K562 (cell line): ENCODE measurements at regions not wholly inside any gene's neighbourhood (a gene's known extent, or its start where the extent isn't known, plus 50 kb on each side); places are given as distances from the start of the nearest gene placed in this dataset.

Source experiments
- AFF4 ChIP-seq: sonication (generic); formaldehyde crosslinking; IDR thresholded peaks from 2 replicates; pipeline ENCODE4 v1.8.0; 2023; ENCODE audit warnings: mild to moderate bottlenecking, missing genetic modification reagents
- C11orf30 ChIP-seq: fragments of 450-650 bp; IDR thresholded peaks from 2 replicates; pipeline ENCODE4 v1.6.1; 2016; ENCODE audit warnings: low read depth, mild to moderate bottlenecking
- CREB3 ChIP-seq: fragments of 450-650 bp; conservative IDR thresholded peaks from 2 replicates; pipeline ENCODE4 v1.6.1; 2016; ENCODE audit warnings: missing genetic modification characterization, low read depth, mild to moderate bottlenecking, missing compliant biosample characterization, moderate library complexity
- CREM ChIP-seq: IDR thresholded peaks from 2 replicates; pipeline ENCODE4 v1.6.1; 2014; ENCODE audit warnings: antibody characterized with exemption, low read depth
- EP400 ChIP-seq: fragments of 450-650 bp; IDR thresholded peaks from 2 replicates; pipeline ENCODE4 v1.6.1; 2017; ENCODE audit warnings: antibody characterized with exemption, mild to moderate bottlenecking, moderate library complexity
- ETV6 ChIP-seq, 3 experiments: fragments of 150-350 bp in 1 of 3; sonication (generic) in 1 of 3; formaldehyde crosslinking in 1 of 3; IDR thresholded peaks; 2 replicates each; pipeline versions ENCODE4 v1.6.1 to v1.8.0; 2014 to 2022; ENCODE audit warnings: borderline replicate concordance in 2 of 3, low read depth in 2 of 3, antibody characterized with exemption in 1 of 3, low read length in 1 of 3, mild to moderate bottlenecking in 1 of 3, missing genetic modification reagents in 1 of 3
- HMG20B ChIP-seq: fragments of 250-450 bp; sonication (Bioruptor Pico); IDR thresholded peaks from 2 replicates; pipeline ENCODE4 v1.5.0; 2021; ENCODE audit warnings: mild to moderate bottlenecking
- LEF1 ChIP-seq: fragments of 450-650 bp; IDR thresholded peaks from 2 replicates; pipeline ENCODE4 v1.6.1; 2016; ENCODE audit warnings: mild to moderate bottlenecking
- NR1H2 ChIP-seq: sonication (generic); formaldehyde crosslinking; IDR thresholded peaks from 2 replicates; pipeline ENCODE4 v1.4.0; 2020; ENCODE audit warnings: mild to moderate bottlenecking, missing genetic modification reagents
- PKNOX1 ChIP-seq: fragments of 450-650 bp; IDR thresholded peaks from 2 replicates; pipeline ENCODE4 v1.6.1; 2016
- RNF2 ChIP-seq: sonication (generic); IDR thresholded peaks from 2 replicates; pipeline ENCODE4 v1.6.1; 2016
- TEAD2 ChIP-seq: fragments of 450-650 bp; IDR thresholded peaks from 2 replicates; pipeline ENCODE4 v1.6.1; 2016; ENCODE audit warnings: missing genetic modification characterization, control low read depth, missing compliant biosample characterization
- ZFP91 ChIP-seq: sonication (generic); formaldehyde crosslinking; IDR thresholded peaks from 2 replicates; pipeline ENCODE4 v1.8.0; 2022; ENCODE audit warnings: mild to moderate bottlenecking, missing genetic modification reagents
- ZNF175 ChIP-seq: fragments of 200-800 bp; sonication (Bioruptor generic); IDR thresholded peaks from 2 replicates; pipeline ENCODE4 v1.6.1; 2016; ENCODE audit warnings: low read depth, mild to moderate bottlenecking, missing genetic modification characterization, missing compliant biosample characterization
- ZNF280A ChIP-seq: fragments of 450-650 bp; IDR thresholded peaks from 2 replicates; pipeline ENCODE4 v1.6.1; 2018; ENCODE audit warnings: mild to moderate bottlenecking, low read depth; ENCODE audit not compliant: partially characterized antibody
- ZNF347 ChIP-seq: fragments of 450-650 bp; formaldehyde crosslinking; IDR thresholded peaks from 2 replicates; pipeline ENCODE4 v1.4.0; 2020; ENCODE audit warnings: low read depth, mild to moderate bottlenecking, moderate library complexity
- ZNF449 ChIP-seq: fragments of 250-450 bp; sonication (Bioruptor Pico); IDR thresholded peaks from 2 replicates; pipeline ENCODE4 v1.8.0; 2022; ENCODE audit warnings: moderate library complexity, mild to moderate bottlenecking, inconsistent platforms

GRCh38 chr7:29647020-29647654 lies 83.5 kb downstream of the PRR15 start (continued):
- no peak for TF ChIP-seq ZNF175
- TF ChIP-seq RNF2: peak; percentile 57; the same call in 1 of the 2 replicates
- no peak for TF ChIP-seq AFF4 (CRISPR knock-in tag)
- TF ChIP-seq C11orf30: no peak
- TF ChIP-seq HMG20B (CRISPR knock-in tag): no peak
- no peak for TF ChIP-seq ZFP91 (CRISPR knock-in tag)
- no peak for TF ChIP-seq ZNF347 (CRISPR knock-in tag)
- TF ChIP-seq CREB3 (tag): no peak
- no peak for TF ChIP-seq ZNF280A
- peak; percentile 77 for TF ChIP-seq PKNOX1
- TF ChIP-seq CREM: peak; percentile 60; the same call in 1 of the 2 replicates
- TF ChIP-seq NR1H2 (CRISPR knock-in tag): no peak
- peak in 1 of 2 experiments; percentile 44; a peak in 2 of 4 replicates for TF ChIP-seq ETV6 (IDR thresholded peaks at IDR 0.05; ENCODE audit: borderline replicate concordance in 1 of 2, low read depth in 2 of 2, low read length in 1 of 2)
- no peak for TF ChIP-seq ETV6 (CRISPR knock-in tag; IDR thresholded peaks at IDR 0.05; ENCODE audit: borderline replicate concordance)
- no peak for TF ChIP-seq TEAD2 (tag)
- TF ChIP-seq LEF1: peak; percentile 53; the same call in 1 of the 2 replicates
- TF ChIP-seq EP400: no peak
- no peak for TF ChIP-seq ZNF449
